ENCODE measurements at regions not wholly inside any gene's neighbourhood (a gene's known extent, or its start where the extent isn't known, plus 50 kb on each side); places are given as distances from the start of the nearest gene placed in this dataset.

DNA sequence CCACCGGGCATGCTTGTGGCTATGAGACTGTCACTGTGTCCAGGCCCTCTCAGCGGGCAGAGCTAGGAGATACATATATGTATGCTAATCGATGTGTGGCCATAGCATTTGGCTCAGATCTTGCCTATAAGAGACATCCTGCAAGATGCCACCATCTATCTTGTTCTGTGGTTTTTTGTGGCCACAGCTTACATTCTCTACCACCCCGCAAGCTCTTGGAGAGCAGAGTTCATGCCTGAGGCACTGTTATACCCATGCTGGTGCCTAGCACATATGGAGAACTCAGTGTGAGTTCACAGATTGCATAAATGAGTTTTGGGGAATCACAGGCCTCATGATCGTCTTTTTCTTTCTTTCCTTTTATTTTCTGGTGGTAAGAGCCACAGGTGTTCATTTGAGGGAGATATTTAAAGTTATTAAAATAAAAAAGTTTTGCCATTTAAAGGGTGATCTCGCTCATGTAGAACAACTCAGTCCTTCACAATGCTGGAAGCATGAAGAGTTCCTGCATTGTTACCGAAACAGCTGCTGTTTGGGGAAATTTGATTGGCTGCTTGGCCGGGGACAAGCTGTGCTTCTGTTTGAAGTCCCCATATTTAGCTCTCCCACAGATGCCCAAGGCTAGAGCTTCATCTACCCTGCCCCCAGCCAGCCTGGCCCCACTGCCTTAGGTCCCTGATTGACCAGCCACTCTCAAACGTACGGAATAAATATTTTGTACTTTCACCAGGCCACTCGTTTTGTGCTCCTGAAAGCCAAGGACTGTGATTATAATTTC is 169.2 kb upstream of the MAP1B start:
- H3K4me3 ChIP-seq (ENCODE audit: low read length), result no peak overlapping the region
- peaks cover 3 to 31% (median 11%) of the 10 kb centered on the region in 5 donors for H3K27me3 Mint-ChIP-seq
- H3K27me3 ChIP-seq (ENCODE audit: control insufficient read depth in 2 of 2, insufficient read depth in 2 of 2, low read length in 2 of 2), result peaks cover 0 to 3% of the 10 kb centered on the region in 2 donors
- no peaks in the 10 kb centered on the region for H3K9me3 ChIP-seq (ENCODE audit: control insufficient read depth in 2 of 3, low read length in 3 of 3)
- no peak overlapping the region for H3K27ac Mint-ChIP-seq
- ATAC-seq (no peak), DNase-seq (no peak)
- no peaks in the 10 kb centered on the region for H3K36me3 ChIP-seq (ENCODE audit: control insufficient read depth in 2 of 3, insufficient read depth in 3 of 3, low read length in 3 of 3)
- H3K4me3 Mint-ChIP-seq, result no peak overlapping the region
- no peaks in the 10 kb centered on the region for H3K4me1 ChIP-seq (ENCODE audit: control insufficient read depth in 2 of 2, insufficient read depth in 2 of 2, low read length in 2 of 2)
- no peaks in the 10 kb centered on the region for H3K4me1 Mint-ChIP-seq
- POLR2A ChIA-PET, result no interaction called here
- H3K27ac ChIP-seq (ENCODE audit: low read depth, low read length), result no peak overlapping the region
- CTCF ChIA-PET, result no interaction called here
- intact Hi-C loops (cut with micrococcal nuclease), result no loop called here
- H3K36me3 Mint-ChIP-seq, result no peaks in the 10 kb centered on the region
- H3K9me3 Mint-ChIP-seq, result peaks cover 0 to 11% (median 2%) of the 10 kb centered on the region in 11 donors

DNA sequence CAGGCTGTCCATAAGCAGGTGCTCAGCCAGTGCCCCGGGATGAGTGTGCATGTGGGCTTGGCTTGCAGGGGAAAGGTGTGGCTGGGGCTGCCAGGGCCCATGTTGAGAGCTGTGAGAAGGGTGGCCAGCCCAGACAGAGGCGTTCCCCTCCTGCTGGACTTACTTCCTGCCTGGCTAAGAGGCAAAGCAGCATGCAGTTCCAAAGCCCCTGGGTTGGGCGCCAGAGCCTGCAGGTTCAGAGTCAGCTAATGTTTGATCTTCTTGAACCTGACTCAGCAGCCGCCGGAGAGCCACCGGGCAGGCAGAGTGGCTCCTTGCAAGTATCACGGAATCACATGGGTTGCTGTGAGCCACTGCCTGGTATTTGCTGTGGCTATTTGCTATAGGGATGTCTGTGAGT is 168.4 kb upstream of the MAP1B start:
- peaks cover 0 to 11% (median 0%) of the 10 kb centered on the region in 11 donors for H3K9me3 Mint-ChIP-seq
- Histone ChIP-seq H3K9me3 (ENCODE audit: control insufficient read depth in 2 of 3, low read length in 3 of 3) (no peaks in the 10 kb centered on the region), H3K36me3 (ENCODE audit: control insufficient read depth in 2 of 3, insufficient read depth in 3 of 3, low read length in 3 of 3) (no peaks in the 10 kb centered on the region), H3K27me3 (ENCODE audit: control insufficient read depth in 2 of 2, insufficient read depth in 2 of 2, low read length in 2 of 2) (peaks cover 0 to 3% of the 10 kb centered on the region in 2 donors), H3K4me1 (ENCODE audit: control insufficient read depth in 2 of 2, insufficient read depth in 2 of 2, low read length in 2 of 2) (no peaks in the 10 kb centered on the region), H3K27ac (ENCODE audit: low read depth, low read length) (no peak overlapping the region), H3K4me3 (ENCODE audit: low read length) (no peak overlapping the region)
- DNase-seq, result no peak
- H3K4me3 Mint-ChIP-seq, result no peak overlapping the region
- ChIA-PET POLR2A (no interaction called here), CTCF (no interaction called here)
- no peaks in the 10 kb centered on the region for H3K36me3 Mint-ChIP-seq
- no peak overlapping the region for H3K27ac Mint-ChIP-seq
- no peak for ATAC-seq
- no peaks in the 10 kb centered on the region for H3K4me1 Mint-ChIP-seq
- intact Hi-C loops (cut with micrococcal nuclease), result no loop called here
- peaks cover 0 to 27% (median 11%) of the 10 kb centered on the region in 5 donors for H3K27me3 Mint-ChIP-seq

DNA sequence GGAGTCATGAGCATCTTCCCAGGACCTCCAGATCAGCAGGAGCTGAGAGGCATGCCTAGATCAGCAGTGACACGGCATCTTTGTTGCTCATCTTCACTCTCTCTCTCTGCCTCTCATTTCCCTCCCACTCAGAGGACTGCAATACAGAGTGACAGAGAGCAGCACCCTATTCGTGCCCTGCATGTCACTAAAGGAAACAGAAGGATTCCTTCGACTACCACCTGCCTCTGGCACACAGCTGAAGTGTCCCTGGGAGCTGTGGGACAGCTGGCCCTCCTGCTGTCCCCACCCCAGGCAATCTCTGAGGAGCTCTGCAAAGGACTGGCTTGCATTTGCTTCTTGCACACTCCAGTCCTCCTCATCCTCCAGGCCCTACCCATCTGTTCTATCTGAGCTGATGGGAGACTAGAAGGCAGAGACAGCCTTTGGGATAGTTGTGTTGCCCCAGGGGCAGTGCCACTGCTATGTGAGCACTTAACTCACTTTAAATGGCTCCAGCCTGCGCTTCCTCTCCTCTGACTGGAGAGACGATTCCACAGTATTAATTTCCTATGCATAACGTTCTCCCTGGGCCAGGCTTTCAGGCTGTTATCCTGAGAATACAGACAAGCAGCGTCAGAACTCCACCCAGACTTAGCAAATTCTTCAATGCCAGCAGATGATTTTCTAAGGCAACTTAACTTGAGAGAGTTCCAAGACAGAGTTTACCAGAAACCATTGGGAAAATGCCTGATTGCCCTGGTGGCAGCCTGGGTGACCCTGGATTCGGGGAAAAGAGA is 167.6 kb upstream of the MAP1B start:
- Histone ChIP-seq H3K27ac (ENCODE audit: low read depth, low read length) (no peak overlapping the region), H3K27me3 (ENCODE audit: control insufficient read depth in 2 of 2, insufficient read depth in 2 of 2, low read length in 2 of 2) (peaks cover 0 to 3% of the 10 kb centered on the region in 2 donors), H3K4me3 (ENCODE audit: low read length) (no peak overlapping the region), H3K4me1 (ENCODE audit: control insufficient read depth in 2 of 2, insufficient read depth in 2 of 2, low read length in 2 of 2) (no peaks in the 10 kb centered on the region), H3K36me3 (ENCODE audit: control insufficient read depth in 2 of 3, insufficient read depth in 3 of 3, low read length in 3 of 3) (no peaks in the 10 kb centered on the region), H3K9me3 (ENCODE audit: control insufficient read depth in 2 of 3, low read length in 3 of 3) (no peaks in the 10 kb centered on the region)
- H3K27ac Mint-ChIP-seq, result no peak overlapping the region
- POLR2A ChIA-PET, result no interaction called here
- CTCF ChIA-PET, result no interaction called here
- ATAC-seq, result no peak
- H3K4me1 Mint-ChIP-seq, result no peaks in the 10 kb centered on the region
- H3K27me3 Mint-ChIP-seq, result peaks cover 0 to 27% (median 14%) of the 10 kb centered on the region in 5 donors
- H3K4me3 Mint-ChIP-seq, result no peak overlapping the region
- H3K9me3 Mint-ChIP-seq, result peaks cover 0 to 11% (median 0%) of the 10 kb centered on the region in 11 donors
- intact Hi-C loops (cut with micrococcal nuclease), result no loop called here
- DNase-seq, result no peak
- no peaks in the 10 kb centered on the region for H3K36me3 Mint-ChIP-seq

DNA sequence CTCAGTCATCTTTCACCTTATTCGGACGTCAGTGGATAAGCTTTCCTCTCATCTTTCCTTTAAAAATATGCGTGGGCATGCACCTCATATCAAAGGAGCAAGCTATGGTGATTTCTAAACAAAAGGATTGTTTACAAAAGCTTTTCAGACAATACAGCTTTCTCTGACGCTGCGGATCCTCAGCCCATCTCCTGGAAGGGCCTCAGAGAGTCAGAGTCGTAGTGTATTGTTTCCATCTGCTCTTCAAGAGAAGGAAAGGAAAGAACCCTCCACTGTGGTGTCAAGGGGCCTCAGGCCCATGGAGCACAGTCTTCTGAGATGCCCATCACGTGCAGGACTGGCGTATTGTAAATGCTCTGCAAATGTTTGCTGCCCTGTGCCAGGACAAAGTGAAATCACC is 163.4 kb upstream of the MAP1B start:
- no peak for ATAC-seq
- intact Hi-C loops (cut with micrococcal nuclease), result no loop called here
- Histone ChIP-seq H3K4me1 (ENCODE audit: control insufficient read depth in 2 of 2, insufficient read depth in 2 of 2, low read length in 2 of 2) (no peaks in the 10 kb centered on the region), H3K9me3 (ENCODE audit: control insufficient read depth in 2 of 3, low read length in 3 of 3) (no peaks in the 10 kb centered on the region), H3K27me3 (ENCODE audit: control insufficient read depth in 2 of 2, insufficient read depth in 2 of 2, low read length in 2 of 2) (peaks cover 0 to 3% of the 10 kb centered on the region in 2 donors), H3K4me3 (ENCODE audit: low read length) (no peak overlapping the region), H3K36me3 (ENCODE audit: control insufficient read depth in 2 of 3, insufficient read depth in 3 of 3, low read length in 3 of 3) (no peaks in the 10 kb centered on the region), H3K27ac (ENCODE audit: low read depth, low read length) (no peak overlapping the region)
- Mint-ChIP-seq H3K9me3 (peaks cover 0 to 8% (median 3%) of the 10 kb centered on the region in 11 donors), H3K4me1 (no peaks in the 10 kb centered on the region), H3K4me3 (no peak overlapping the region), H3K36me3 (no peaks in the 10 kb centered on the region), H3K27me3 (peaks cover 0 to 28% (median 16%) of the 10 kb centered on the region in 5 donors), H3K27ac (no peak overlapping the region)
- ChIA-PET POLR2A (no interaction called here), CTCF (no interaction called here)
- DNase-seq, result no peak

DNA sequence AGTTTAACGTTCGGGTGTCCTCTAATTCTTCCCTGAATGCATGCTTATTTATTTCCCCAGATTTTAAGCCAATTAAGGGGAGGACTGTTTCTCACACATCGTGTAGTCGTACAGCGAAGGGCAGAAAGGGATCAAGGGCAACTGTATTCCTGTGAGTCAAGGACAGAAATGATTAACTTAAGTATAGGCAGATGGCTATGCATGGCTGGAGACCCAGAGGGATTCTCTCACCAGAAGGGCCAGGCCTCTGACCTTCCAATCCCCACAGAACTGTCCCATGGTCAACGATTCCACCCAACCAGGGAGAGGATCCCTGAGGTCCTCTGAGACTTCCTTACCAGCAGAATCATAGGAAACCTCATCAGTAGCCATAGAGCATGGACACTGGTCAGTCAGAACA is 161.8 kb upstream of the MAP1B start:
- ChIA-PET CTCF (no interaction called here), POLR2A (no interaction called here)
- Mint-ChIP-seq H3K36me3 (no peaks in the 10 kb centered on the region), H3K27me3 (peaks cover 0 to 17% (median 11%) of the 10 kb centered on the region in 5 donors), H3K4me3 (no peak overlapping the region), H3K27ac (no peak overlapping the region), H3K4me1 (no peaks in the 10 kb centered on the region), H3K9me3 (peaks cover 0 to 9% (median 5%) of the 10 kb centered on the region in 11 donors)
- intact Hi-C loops (cut with micrococcal nuclease), result no loop called here
- H3K9me3 ChIP-seq (ENCODE audit: control insufficient read depth in 2 of 3, low read length in 3 of 3), result no peaks in the 10 kb centered on the region
- H3K36me3 ChIP-seq (ENCODE audit: control insufficient read depth in 2 of 3, insufficient read depth in 3 of 3, low read length in 3 of 3), result no peaks in the 10 kb centered on the region
- H3K27me3 ChIP-seq (ENCODE audit: control insufficient read depth in 2 of 2, insufficient read depth in 2 of 2, low read length in 2 of 2), result no peaks in the 10 kb centered on the region
- H3K4me1 ChIP-seq (ENCODE audit: control insufficient read depth in 2 of 2, insufficient read depth in 2 of 2, low read length in 2 of 2), result no peaks in the 10 kb centered on the region
- no peak for DNase-seq
- H3K27ac ChIP-seq (ENCODE audit: low read depth, low read length), result no peak overlapping the region
- H3K4me3 ChIP-seq (ENCODE audit: low read length), result no peak overlapping the region
- ATAC-seq, result no peak

DNA sequence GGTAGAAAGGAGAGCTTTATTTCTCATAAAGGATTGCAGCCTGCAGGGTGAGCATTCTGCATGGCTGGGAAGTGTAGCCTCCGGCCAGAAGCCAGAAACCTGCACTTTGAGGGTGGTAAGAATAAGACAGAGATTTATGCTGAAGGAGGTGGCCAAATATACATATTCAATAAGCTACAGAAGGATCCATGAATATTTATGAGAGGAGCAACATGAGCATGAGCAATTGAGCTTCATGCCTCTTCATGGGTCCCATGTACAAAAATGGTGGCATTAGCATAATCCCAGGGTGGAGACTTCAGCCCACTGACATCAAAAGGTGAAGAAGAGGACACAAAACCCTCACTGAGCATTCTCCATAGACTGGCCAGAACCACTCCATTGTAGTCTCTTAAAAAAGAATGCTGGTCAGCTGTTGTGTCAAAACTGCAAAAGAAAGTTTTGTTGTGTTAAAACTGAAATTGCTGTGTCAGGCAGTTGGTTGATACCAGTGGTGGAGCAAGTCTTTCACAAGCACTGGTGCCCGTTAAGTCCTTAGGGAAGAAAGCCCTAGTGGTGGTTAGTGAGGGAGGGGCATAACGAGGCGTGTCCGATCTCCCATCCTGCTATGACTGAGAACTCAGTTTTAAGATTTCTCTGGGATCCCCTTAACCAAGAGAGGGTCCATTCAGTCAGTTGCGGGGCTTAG is 160.8 kb upstream of the MAP1B start:
- Mint-ChIP-seq H3K4me3 (no peak overlapping the region), H3K27ac (no peak overlapping the region), H3K9me3 (peaks cover 0 to 13% (median 5%) of the 10 kb centered on the region in 11 donors), H3K4me1 (no peaks in the 10 kb centered on the region), H3K36me3 (no peaks in the 10 kb centered on the region), H3K27me3 (peaks cover 0 to 18% (median 11%) of the 10 kb centered on the region in 5 donors)
- Histone ChIP-seq H3K27ac (ENCODE audit: low read depth, low read length) (no peak overlapping the region), H3K4me3 (ENCODE audit: low read length) (no peak overlapping the region), H3K4me1 (ENCODE audit: control insufficient read depth in 2 of 2, insufficient read depth in 2 of 2, low read length in 2 of 2) (no peaks in the 10 kb centered on the region), H3K9me3 (ENCODE audit: control insufficient read depth in 2 of 3, low read length in 3 of 3) (no peaks in the 10 kb centered on the region), H3K27me3 (ENCODE audit: control insufficient read depth in 2 of 2, insufficient read depth in 2 of 2, low read length in 2 of 2) (no peaks in the 10 kb centered on the region), H3K36me3 (ENCODE audit: control insufficient read depth in 2 of 3, insufficient read depth in 3 of 3, low read length in 3 of 3) (no peaks in the 10 kb centered on the region)
- CTCF ChIA-PET, result no interaction called here
- no peak for DNase-seq
- POLR2A ChIA-PET, result no interaction called here
- no peak for ATAC-seq
- intact Hi-C loops (cut with micrococcal nuclease), result no loop called here

Data from naive thymus-derived CD4-positive, alpha-beta T cell (primary cell).